AG09319 (cell line): ENCODE measurements at regions not wholly inside any gene's neighbourhood (a gene's known extent, or its start where the extent isn't known, plus 50 kb on each side); places are given as distances from the start of the nearest gene placed in this dataset.

Experiments used
- DNase-seq: peaks from one replicate; pipeline ENCODE4 v3.0.0-alpha.2; 2010; ENCODE audit warnings: low read depth; ENCODE audit errors: extremely low read depth
- CTCF ChIP-seq: IDR thresholded peaks from 2 replicates; pipeline ENCODE4 v1.5.1; 2011; ENCODE audit warnings: low read depth, mild to moderate bottlenecking, inconsistent platforms, low read length, moderate library complexity

DNA sequence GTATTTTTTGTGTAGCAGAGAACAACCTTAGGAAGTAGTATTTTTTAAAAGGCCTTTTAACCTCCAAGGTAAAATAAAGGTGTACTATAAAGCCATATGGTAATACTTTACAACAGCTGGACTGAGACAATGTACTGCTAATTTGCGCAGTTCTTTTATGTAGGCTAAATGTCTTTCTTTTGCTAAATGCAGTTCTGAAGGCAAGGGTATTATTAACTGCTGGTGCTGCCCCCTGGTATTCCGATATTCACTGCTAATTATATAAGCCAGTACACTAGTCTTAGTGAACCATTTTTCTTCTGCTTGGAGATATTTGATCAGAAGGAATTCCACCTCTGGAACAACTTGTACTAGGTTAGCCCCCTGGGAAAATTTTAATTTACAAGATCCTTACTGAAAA lies 272.0 kb upstream of the FERD3L start:
- no peak for TF ChIP-seq CTCF
- no peak for DNase-seq

- DNase-seq: no peak
- no peak for TF ChIP-seq CTCF
Measured at GRCh38 chr7:19415123-19415522, 269.9 kb upstream of the FERD3L start.

DNA sequence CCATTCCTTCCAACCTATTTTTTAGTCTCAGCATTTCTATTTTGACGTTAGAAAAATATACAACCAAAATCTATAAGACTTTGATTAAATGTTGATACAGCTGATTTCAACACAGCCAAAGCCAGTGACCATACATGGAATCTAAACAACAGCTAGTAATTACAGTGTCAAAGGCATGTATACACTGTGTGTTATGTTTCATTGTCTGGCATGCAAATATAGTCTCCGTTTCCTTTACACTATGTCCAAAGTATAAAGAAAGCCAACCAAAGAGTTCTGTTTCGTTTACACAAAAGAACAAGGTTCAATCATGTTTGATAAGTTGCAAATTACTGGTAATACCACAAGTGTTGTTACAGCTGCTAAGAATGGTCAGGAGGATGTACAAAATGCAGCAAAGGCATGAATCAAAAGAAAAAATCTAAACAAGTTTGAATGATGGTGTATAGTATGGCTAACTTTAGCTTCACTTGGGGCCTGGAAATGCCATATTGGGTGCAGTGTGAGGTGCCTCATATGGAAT lies 268.3 kb upstream of the FERD3L start:
- peak; percentile 63 for DNase-seq
- no peak for TF ChIP-seq CTCF

DNA sequence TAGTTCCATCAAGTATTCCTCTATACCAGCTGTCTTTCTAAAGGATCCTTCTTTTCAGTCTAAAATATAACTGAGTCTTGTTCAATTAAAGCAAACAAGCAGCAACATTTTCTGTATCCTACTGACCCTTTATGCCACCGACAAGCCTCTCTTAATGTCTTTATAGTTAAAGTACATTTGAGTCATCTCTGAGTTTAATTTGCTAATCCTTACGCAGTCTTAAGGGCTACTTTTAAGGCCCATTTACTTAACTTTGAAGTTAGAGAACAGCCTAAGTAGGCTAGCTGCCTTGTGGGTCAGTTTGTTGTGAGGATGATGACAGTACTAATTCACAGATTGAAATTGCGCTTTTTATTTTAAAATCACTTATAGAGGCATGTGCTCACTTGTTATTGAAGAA lies 265.5 kb upstream of the FERD3L start:
- DNase-seq: no peak
- no peak for TF ChIP-seq CTCF

GRCh38 chr7:19410106-19410505 lies 264.9 kb upstream of the FERD3L start:
- DNase-seq: no peak
- TF ChIP-seq CTCF: no peak

DNA sequence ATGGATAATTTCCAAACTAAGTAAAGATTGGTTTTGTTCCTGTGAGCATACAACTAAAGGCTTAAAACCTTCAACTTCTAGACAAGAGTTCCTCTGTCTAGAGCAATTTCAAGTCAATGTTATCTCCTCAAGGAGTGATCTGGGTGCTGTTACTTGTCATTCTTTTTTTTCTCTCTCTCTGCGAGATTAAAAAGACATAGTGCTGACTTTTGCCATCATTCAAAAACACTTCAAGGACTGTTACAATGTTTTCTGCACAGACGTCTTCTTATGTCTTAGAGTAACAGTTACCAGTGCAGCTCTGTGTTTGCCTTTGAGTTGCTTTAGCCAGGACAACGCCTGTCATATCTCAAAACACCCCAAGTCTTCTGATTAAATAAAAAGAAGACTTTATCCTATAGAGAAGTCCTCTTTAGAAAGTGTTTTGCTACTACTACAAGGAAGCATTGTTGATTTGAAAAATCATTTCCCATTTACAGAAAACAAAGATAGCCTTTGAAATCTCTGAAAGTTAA lies 263.5 kb upstream of the FERD3L start:
- no peak for TF ChIP-seq CTCF
- no peak for DNase-seq

DNA sequence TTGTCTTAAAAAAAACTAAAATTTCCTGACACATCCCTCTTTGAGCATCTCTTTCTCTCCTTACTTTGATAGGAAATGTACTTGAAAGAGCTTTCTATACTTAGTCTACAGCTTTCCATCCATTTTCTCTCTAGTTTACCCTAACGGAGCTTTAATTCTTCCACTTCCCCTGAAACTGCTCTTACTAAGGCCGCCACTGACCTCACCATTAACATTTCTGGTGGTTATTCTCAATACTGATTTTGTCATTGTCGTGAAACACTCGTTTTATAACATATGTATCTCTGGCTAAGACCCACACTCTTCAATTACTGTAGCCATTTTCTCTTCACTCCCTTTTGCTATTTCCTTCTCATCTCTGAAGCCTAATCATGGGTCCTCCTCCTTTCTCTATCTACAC lies 262.0 kb upstream of the FERD3L start:
- no peak for TF ChIP-seq CTCF
- DNase-seq: no peak
